Stimulated activated CD8-positive, alpha-beta memory T cell treated with anti-CD3 and anti-CD28 coated beads, Interleukin-15, amount 100 ng/mL, for 48 hours (primary cell): ENCODE measurements at regions not wholly inside any gene's neighbourhood (a gene's known extent, or its start where the extent isn't known, plus 50 kb on each side); places are given as distances from the start of the nearest gene placed in this dataset.

Experiments used
- DNase-seq, 2 donors: peaks; one replicate each; pipeline ENCODE4 v3.0.0-alpha.2; 2020; ENCODE audit warnings: low read depth in 2 of 2

DNA sequence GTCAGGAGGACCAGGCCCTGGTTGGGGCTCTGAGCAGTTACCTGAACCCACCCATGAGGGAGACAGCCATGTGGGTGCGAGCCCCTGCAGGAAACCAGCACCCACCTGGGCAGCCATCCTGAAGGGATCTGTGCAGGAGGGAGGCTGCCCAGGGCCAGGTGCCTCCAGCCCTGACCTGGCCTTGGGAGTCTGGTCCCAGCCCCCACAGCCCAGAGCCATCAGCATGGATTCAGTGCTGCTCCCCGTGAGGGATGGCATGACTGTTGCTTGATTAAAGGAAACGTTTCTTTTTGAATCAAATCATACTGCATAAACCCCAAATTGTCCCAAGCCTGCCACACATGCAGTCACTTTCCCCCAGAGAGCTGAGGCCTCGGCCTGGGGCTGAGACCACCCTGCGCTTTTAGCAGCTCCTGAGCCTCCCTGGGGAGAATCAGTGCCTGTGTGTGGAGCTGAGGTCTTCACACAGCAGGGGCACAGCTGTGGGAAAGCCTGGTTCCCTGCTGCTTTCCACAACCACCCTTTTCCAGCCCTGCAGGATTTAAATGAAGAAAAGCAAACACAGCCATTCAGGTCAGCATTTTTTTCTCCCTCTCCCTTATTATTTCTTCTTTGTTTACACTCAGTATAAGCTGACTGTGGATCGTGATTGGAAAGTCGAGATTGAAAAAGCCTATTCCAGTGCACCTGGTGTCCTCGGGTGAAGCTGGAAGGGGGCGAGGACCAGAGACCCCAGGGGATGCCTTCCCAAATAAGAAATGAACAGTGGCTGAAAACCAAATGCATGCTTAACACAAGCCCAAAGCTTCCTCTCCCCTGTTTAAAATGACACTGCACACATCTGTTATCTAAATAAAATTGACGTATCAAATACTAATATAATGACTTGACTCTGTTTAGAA, 283.9 kb downstream of the SMOC2 start:
- no peak for DNase-seq

DNA sequence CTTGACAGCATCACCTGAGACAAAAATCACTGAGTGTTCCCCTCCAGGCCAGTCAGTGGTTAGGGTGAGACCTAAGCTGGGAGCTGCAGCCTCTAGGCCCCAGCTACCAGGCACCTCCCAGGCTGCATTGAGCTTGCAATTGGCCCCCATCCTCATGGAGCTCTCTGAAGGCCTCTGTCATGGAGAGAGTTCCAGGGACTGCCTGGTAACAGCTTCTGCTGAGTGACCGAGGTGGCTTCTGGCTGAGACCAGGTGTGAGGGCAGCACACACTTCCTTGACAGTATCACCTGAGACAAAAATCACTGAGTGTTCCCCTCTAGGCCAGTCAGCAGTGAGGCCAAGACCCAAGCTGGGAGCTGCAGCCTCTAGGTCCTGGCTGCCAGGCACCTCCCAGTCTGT, 283.0 kb downstream of the SMOC2 start:
- DNase-seq: no peak

GRCh38 chr6:168722397-168722796, 281.4 kb downstream of the SMOC2 start:
- DNase-seq: no peak

GRCh38 chr6:168721571-168721970, 280.6 kb downstream of the SMOC2 start:
- no peak for DNase-seq

GRCh38 chr6:168719901-168720300, 278.9 kb downstream of the SMOC2 start:
- no peak for DNase-seq

DNA sequence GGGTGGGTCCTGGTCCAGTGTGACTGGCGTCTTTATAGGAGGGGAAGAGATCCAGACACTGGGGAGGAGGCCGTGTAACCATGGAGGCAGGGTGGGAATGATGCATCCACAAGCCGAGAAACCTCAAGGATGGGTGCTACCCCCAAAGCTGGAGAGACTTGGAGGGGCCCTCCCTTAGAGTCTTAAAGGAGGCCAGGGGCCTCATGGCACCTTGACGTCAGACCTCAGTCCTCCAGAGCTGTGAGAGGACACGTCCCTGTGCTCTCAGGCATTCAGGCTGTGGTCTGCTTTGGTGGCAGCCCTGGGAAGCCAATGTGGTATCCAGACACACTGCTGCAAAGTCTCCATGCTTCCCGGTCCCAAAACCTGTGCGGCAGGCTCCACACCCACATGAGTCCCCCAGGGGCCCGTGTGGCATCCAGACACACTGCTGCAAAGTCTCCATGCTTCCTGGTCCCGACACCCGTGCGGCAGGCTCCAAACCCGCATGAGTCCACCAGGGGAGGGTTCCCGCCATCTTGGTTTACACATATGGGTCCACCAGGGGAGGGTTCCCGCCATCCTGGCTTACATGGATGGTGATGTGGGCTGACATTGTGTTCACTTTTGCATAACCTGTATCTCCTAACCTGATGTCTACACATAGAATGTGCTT, 278.0 kb downstream of the SMOC2 start:
- DNase-seq: no peak
